ENCODE measurements at regions not wholly inside any gene's neighbourhood (a gene's known extent, or its start where the extent isn't known, plus 50 kb on each side); places are given as distances from the start of the nearest gene placed in this dataset.
"Not testable (repeated sequence)": the region's sequence is repeated elsewhere in the genome, so short reads cannot be mapped to it uniquely, and the experiment has no call there.

DNA sequence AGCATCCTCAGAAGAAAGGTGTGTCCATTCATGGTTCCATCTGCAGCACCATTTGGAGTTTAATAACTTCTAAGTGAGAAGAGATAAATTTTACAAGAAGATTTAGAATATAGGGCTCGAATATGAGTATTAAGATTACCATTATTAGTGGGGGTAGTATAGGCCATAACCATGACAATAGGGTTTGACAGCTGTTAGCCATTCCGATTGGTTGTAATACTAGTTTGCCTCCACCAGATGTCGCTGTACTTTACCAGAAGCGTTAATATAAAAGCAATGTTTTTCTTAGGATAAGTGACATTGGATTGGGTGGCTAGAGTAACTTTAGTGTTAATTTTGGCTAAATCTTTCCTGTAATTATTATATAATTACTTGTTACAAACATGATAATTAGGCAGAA, 107.5 kb upstream of the SRD5A2 start:
- Histone ChIP-seq H3K4me1 (ENCODE audit: insufficient read depth, low read length) (no peaks in the 10 kb centered on the region), H3K9me3 (ENCODE audit: control insufficient read depth in 1 of 2, insufficient read depth in 1 of 2, low read length in 2 of 2) (peaks cover 15 to 30% of the 10 kb centered on the region in 2 experiments), H3K4me3 (ENCODE audit: low read length) (no peak overlapping the region), H3K27ac (ENCODE audit: low read depth in 1 of 2, low read length in 2 of 2) (no peak overlapping the region), H3K36me3 (ENCODE audit: insufficient read depth, low read length) (no peaks in the 10 kb centered on the region), H3K27me3 (ENCODE audit: control insufficient read depth in 1 of 2, insufficient read depth in 2 of 2, low read length in 2 of 2) (peaks cover 3% of the 10 kb centered on the region in 2 experiments)
- DNase-seq (peak in 3 of 14 experiments; percentile 6 to 16 (median 12)), ATAC-seq (ENCODE audit: poor library complexity) (no peak)
- Mint-ChIP-seq H3K4me3 (no peak overlapping the region), H3K27me3 (peaks cover 13% of the 10 kb centered on the region), H3K36me3 (ENCODE audit: low read depth) (peaks cover 7% of the 10 kb centered on the region), H3K27ac (no peak overlapping the region), H3K9me3 (peaks cover 9% of the 10 kb centered on the region), H3K4me1 (ENCODE audit: low read depth) (no peaks in the 10 kb centered on the region)
- intact Hi-C loops (cut with DNase I, micrococcal nuclease): no loop called here
- TF ChIP-seq, protein P1, sequence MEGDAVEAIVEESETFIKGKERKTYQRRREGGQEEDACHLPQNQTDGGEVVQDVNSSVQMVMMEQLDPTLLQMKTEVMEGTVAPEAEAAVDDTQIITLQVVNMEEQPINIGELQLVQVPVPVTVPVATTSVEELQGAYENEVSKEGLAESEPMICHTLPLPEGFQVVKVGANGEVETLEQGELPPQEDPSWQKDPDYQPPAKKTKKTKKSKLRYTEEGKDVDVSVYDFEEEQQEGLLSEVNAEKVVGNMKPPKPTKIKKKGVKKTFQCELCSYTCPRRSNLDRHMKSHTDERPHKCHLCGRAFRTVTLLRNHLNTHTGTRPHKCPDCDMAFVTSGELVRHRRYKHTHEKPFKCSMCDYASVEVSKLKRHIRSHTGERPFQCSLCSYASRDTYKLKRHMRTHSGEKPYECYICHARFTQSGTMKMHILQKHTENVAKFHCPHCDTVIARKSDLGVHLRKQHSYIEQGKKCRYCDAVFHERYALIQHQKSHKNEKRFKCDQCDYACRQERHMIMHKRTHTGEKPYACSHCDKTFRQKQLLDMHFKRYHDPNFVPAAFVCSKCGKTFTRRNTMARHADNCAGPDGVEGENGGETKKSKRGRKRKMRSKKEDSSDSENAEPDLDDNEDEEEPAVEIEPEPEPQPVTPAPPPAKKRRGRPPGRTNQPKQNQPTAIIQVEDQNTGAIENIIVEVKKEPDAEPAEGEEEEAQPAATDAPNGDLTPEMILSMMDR (IDR thresholded peaks at IDR 0.05): peak; percentile 45
- POLR2A ChIA-PET: no interaction called here
- CTCF ChIA-PET: no interaction called here

DNA sequence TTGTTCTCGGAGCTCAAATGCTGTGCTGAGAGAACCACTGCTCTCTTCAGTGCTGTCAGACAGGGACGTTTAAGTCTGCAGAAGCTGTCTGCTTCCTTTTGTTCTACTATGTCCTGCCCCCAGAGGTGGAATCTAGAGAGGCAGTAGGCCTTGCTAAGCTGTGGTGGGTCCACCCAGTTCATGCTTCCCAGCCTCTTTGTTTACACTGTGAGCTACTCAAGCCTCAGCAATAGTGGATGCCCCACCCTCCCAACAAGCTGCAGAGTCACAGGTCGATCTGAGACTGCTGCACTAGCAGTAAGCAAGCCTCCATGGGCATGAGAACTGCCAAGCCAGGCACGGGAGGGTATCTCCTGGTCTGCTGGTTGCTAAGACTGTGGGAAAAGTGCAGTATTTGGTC, 102.8 kb upstream of the SRD5A2 start:
- H3K4me3 Mint-ChIP-seq; DNase-seq; H3K36me3 Mint-ChIP-seq (ENCODE audit: low read depth); H3K4me1 ChIP-seq (ENCODE audit: insufficient read depth, low read length); H3K4me3 ChIP-seq (ENCODE audit: low read length); H3K27ac Mint-ChIP-seq; ATAC-seq (ENCODE audit: poor library complexity); H3K36me3 ChIP-seq (ENCODE audit: insufficient read depth, low read length); intact Hi-C loops (cut with DNase I, micrococcal nuclease); H3K27ac ChIP-seq (ENCODE audit: low read depth in 1 of 2, low read length in 2 of 2); H3K4me1 Mint-ChIP-seq (ENCODE audit: low read depth); H3K27me3 ChIP-seq (ENCODE audit: control insufficient read depth in 1 of 2, insufficient read depth in 2 of 2, low read length in 2 of 2); POLR2A ChIA-PET; CTCF ChIA-PET: not testable (repeated sequence)
- peaks cover 3 to 11% of the 10 kb centered on the region in 2 experiments for H3K9me3 ChIP-seq (ENCODE audit: control insufficient read depth in 1 of 2, insufficient read depth in 1 of 2, low read length in 2 of 2)
- Mint-ChIP-seq H3K27me3 (peaks cover 13% of the 10 kb centered on the region), H3K9me3 (peaks cover 13% of the 10 kb centered on the region)

DNA sequence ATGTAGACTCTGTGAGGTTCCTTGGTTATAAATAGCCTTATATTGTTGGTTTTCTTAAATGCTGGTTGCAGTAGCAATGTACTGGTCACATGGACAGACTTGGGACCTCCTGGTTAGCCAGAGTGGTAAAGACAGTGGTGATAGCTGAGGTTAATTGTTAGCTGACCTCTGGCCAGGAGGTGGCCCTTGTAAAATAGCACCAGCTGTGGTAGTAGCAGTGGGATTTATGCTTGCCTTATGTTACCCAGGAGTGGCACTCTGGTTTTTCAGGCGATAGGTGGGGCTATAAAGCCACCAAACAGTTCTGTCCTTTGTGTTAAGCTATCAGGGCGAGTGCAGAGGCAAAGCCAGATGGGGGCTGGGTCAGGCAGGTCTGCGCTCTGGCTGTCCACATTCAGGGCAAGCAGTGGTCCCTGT, 94.8 kb upstream of the SRD5A2 start:
- H3K4me3 Mint-ChIP-seq: no peak overlapping the region
- Histone ChIP-seq H3K27me3 (ENCODE audit: control insufficient read depth in 1 of 2, insufficient read depth in 2 of 2, low read length in 2 of 2) (no peaks in the 10 kb centered on the region), H3K4me3 (ENCODE audit: low read length) (no peak overlapping the region), H3K27ac (ENCODE audit: low read depth in 1 of 2, low read length in 2 of 2) (no peak overlapping the region), H3K4me1 (ENCODE audit: insufficient read depth, low read length) (no peaks in the 10 kb centered on the region), H3K36me3 (ENCODE audit: insufficient read depth, low read length) (no peaks in the 10 kb centered on the region), H3K9me3 (ENCODE audit: control insufficient read depth in 1 of 2, insufficient read depth in 1 of 2, low read length in 2 of 2) (peaks cover 11 to 39% of the 10 kb centered on the region in 2 experiments)
- TF ChIP-seq, protein P1 (IDR thresholded peaks at IDR 0.05): no peak
- H3K36me3 Mint-ChIP-seq (ENCODE audit: low read depth): no peaks in the 10 kb centered on the region
- intact Hi-C loops (cut with DNase I, micrococcal nuclease): no loop called here
- CTCF ChIA-PET: no interaction called here
- ATAC-seq (ENCODE audit: poor library complexity) (no peak), DNase-seq (no peak)
- peaks cover 24% of the 10 kb centered on the region for H3K9me3 Mint-ChIP-seq
- no peaks in the 10 kb centered on the region for H3K4me1 Mint-ChIP-seq (ENCODE audit: low read depth)
- no peak overlapping the region for H3K27ac Mint-ChIP-seq
- H3K27me3 Mint-ChIP-seq: no peaks in the 10 kb centered on the region
- POLR2A ChIA-PET: no interaction called here

DNA sequence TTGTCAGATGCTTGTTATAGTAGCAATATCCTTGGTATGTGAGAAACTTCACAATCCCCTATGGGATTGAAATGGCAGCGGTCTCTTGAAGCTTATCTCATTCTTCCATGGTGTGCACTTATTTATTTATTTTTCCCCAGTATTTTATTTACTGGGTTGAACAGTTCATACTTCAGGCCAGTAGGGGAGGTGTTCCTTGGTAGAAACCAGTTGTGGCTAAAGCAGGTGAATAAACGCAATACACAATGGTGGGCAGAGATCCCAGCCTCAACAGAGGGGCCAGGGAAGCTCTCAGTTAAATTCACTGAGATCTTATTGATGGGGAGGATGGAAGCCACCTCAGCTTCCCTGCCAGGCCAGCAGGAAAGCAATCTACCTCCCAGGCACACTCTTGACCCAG, 93.7 kb upstream of the SRD5A2 start:
- Histone ChIP-seq H3K36me3 (ENCODE audit: insufficient read depth, low read length) (no peaks in the 10 kb centered on the region), H3K9me3 (ENCODE audit: control insufficient read depth in 1 of 2, insufficient read depth in 1 of 2, low read length in 2 of 2) (peaks cover 11 to 39% of the 10 kb centered on the region in 2 experiments), H3K27me3 (ENCODE audit: control insufficient read depth in 1 of 2, insufficient read depth in 2 of 2, low read length in 2 of 2) (no peaks in the 10 kb centered on the region), H3K4me1 (ENCODE audit: insufficient read depth, low read length) (no peaks in the 10 kb centered on the region), H3K27ac (ENCODE audit: low read depth in 1 of 2, low read length in 2 of 2) (no peak overlapping the region), H3K4me3 (ENCODE audit: low read length) (no peak overlapping the region)
- ATAC-seq (ENCODE audit: poor library complexity): no peak
- peaks cover 24% of the 10 kb centered on the region for H3K9me3 Mint-ChIP-seq
- H3K4me1 Mint-ChIP-seq (ENCODE audit: low read depth): no peaks in the 10 kb centered on the region
- H3K36me3 Mint-ChIP-seq (ENCODE audit: low read depth): no peaks in the 10 kb centered on the region
- ChIA-PET POLR2A (no interaction called here), CTCF (no interaction called here)
- intact Hi-C loops (cut with DNase I, micrococcal nuclease): no loop called here
- DNase-seq: no peak
- TF ChIP-seq, protein P1 (IDR thresholded peaks at IDR 0.05): no peak
- H3K27me3 Mint-ChIP-seq: no peaks in the 10 kb centered on the region
- H3K4me3 Mint-ChIP-seq: no peak overlapping the region
- H3K27ac Mint-ChIP-seq: no peak overlapping the region

Data from CD4-positive, alpha-beta T cell (primary cell).